ENCODE measurements at regions not wholly inside any gene's neighbourhood (a gene's known extent, or its start where the extent isn't known, plus 50 kb on each side); places are given as distances from the start of the nearest gene placed in this dataset.

GRCh38 chr5:97967292-97967691, 784.2 kb upstream of the RIOK2 start:
- TF ChIP-seq ZNF384 (IDR thresholded peaks at IDR 0.05) (no peak), ELF4 (IDR thresholded peaks at IDR 0.05) (no peak), FOXK2 (IDR thresholded peaks at IDR 0.05) (no peak), TARDBP (IDR thresholded peaks at IDR 0.05) (no peak), SUZ12 (IDR thresholded peaks at IDR 0.05) (no peak), FOXM1 (IDR thresholded peaks at IDR 0.05; ENCODE audit: borderline replicate concordance) (no peak), LEF1 (IDR thresholded peaks at IDR 0.05; ENCODE audit: borderline replicate concordance) (no peak)
